ENCODE measurements at regions not wholly inside any gene's neighbourhood (a gene's known extent, or its start where the extent isn't known, plus 50 kb on each side); places are given as distances from the start of the nearest gene placed in this dataset.

DNA sequence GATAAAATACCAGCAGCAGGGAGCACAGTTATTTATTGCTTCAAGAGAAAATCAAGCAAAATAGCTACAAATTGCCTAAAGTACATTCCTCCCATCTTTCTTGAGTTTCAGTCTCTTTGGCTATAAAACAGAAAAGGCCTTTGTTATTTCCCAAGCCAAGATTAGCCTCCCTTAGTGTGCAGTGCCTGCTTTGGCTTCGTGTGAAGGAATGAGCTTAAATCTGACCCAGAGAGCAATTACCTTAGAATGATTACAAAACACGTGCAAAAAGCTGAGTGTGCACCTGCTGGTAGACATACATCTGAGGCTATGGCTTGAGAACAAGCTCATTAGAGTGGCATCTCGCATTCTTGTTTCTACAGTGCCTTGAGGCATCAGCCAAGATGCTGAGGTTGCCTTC is 250.8 kb downstream of the C4orf33 start:
- no peak for TF ChIP-seq YY1 (IDR thresholded peaks at IDR 0.05; ENCODE audit: insufficient read depth, insufficient read length)
- no peak for TF ChIP-seq ZNF274 (IDR thresholded peaks at IDR 0.05; ENCODE audit: low read depth, low read length)
- TF ChIP-seq SUZ12 (IDR thresholded peaks at IDR 0.05; ENCODE audit: extremely low read depth, insufficient read depth, insufficient read length) = no peak
